H1 (cell line): ENCODE measurements at regions not wholly inside any gene's neighbourhood (a gene's known extent, or its start where the extent isn't known, plus 50 kb on each side); places are given as distances from the start of the nearest gene placed in this dataset.
"Not testable (repeated sequence)": the region's sequence is repeated elsewhere in the genome, so short reads cannot be mapped to it uniquely, and the experiment has no call there.

Experiments used
- CTCF ChIA-PET: fragments of 300-600 bp; sonication (Branson Sonifier 250); formaldehyde crosslinking; loops from one replicate; lab custom pipeline; 2021; ENCODE audit not compliant: partially characterized antibody; lab: Charles Lee
- POLR2A ChIA-PET: fragments of 300-600 bp; sonication (Branson Sonifier 250); formaldehyde crosslinking; loops from one replicate; lab custom pipeline; 2021; ENCODE audit warnings: inconsistent platforms; ENCODE audit not compliant: partially characterized antibody; lab: Charles Lee
- DNase-seq, 2 experiments: peaks; one replicate each; pipeline versions ENCODE4 v3.0.0 to v3.0.0-alpha.2; 2010 to 2022; ENCODE audit warnings: low spot score in 2 of 2, low read depth in 1 of 2, mixed read lengths in 1 of 2
- FAIRE-seq: peaks from 2 replicates; lab custom pipeline; 2011; peaks lifted over from hg19 to GRCh38; lab: Jason Lieb, UNC
- H2AFZ ChIP-seq: 2 replicates; pipeline ENCODE4 v1.8.1; 2012; ENCODE audit warnings: low read length, inconsistent platforms
- H2AK5ac ChIP-seq: 2 replicates; pipeline ENCODE4 v1.6.1; 2013; ENCODE audit warnings: low read depth, low read length
- H2BK120ac ChIP-seq: replicated peaks from 2 replicates; pipeline ENCODE3; 2013; ENCODE audit warnings: low read depth, low read length, inconsistent platforms
- H2BK12ac ChIP-seq: 2 replicates; pipeline ENCODE4 v1.6.1; 2013; ENCODE audit warnings: low read depth, low read length
- H2BK15ac ChIP-seq: 2 replicates; pipeline ENCODE4 v1.6.1; 2013; ENCODE audit warnings: low read length
- H2BK20ac ChIP-seq: 2 replicates; pipeline ENCODE4 v1.6.1; 2013; ENCODE audit warnings: low read length
- H2BK5ac ChIP-seq: 2 replicates; pipeline ENCODE4 v1.6.1; 2013; ENCODE audit warnings: low read depth, low read length
- H3K14ac ChIP-seq: 2 replicates; pipeline ENCODE4 v1.6.1; 2013; ENCODE audit warnings: inconsistent platforms; ENCODE audit not compliant: insufficient read length
- H3K18ac ChIP-seq: 2 replicates; pipeline ENCODE4 v1.6.1; 2013; ENCODE audit warnings: low read length; ENCODE audit errors: extremely low read depth
- H3K23ac ChIP-seq: 2 replicates; pipeline ENCODE4 v1.6.1; 2013; ENCODE audit warnings: inconsistent platforms; ENCODE audit not compliant: insufficient read length
- H3K23me2 ChIP-seq: 2 replicates; pipeline ENCODE4 v1.6.1; 2013; ENCODE audit warnings: low read depth, low read length
- H3K27ac ChIP-seq: 2 replicates; pipeline ENCODE4 v1.6.1; 2011; ENCODE audit warnings: low read depth, low read length, inconsistent platforms
- H3K27me3 ChIP-seq, 4 experiments: replicated peaks in 1 of 4; 1 replicate in 1 of 4; 2 replicates in 3 of 4; pipeline versions ENCODE4 v1.6.1 to v1.8.1; 2011 to 2013; ENCODE audit warnings: low read length in 3 of 4, mild to moderate bottlenecking in 3 of 4, inconsistent platforms in 2 of 4, mixed read lengths in 2 of 4, moderate library complexity in 1 of 4; ENCODE audit not compliant: control insufficient read depth in 3 of 4, insufficient read depth in 3 of 4; ENCODE audit errors: extremely low read depth in 1 of 4
- H3K36me3 ChIP-seq, 4 experiments: 2 replicates each; pipeline versions ENCODE4 v1.6.1 to v1.8.1; 2011 to 2013; ENCODE audit warnings: mild to moderate bottlenecking in 4 of 4, low read length in 3 of 4, moderate library complexity in 2 of 4, control low read depth in 1 of 4, inconsistent platforms in 1 of 4; ENCODE audit not compliant: insufficient read depth in 4 of 4, control insufficient read depth in 2 of 4
- H3K4ac ChIP-seq: replicated peaks from 2 replicates; pipeline ENCODE3; 2013; ENCODE audit warnings: low read length, low read depth, mixed read lengths, inconsistent platforms; ENCODE audit not compliant: insufficient read length
- H3K4me1 ChIP-seq, 4 experiments: replicated peaks in 1 of 4; 1 replicate in 1 of 4; 2 replicates in 3 of 4; pipeline versions ENCODE4 v1.6.1 to v1.8.1; 2011 to 2013; ENCODE audit warnings: low read length in 3 of 4, inconsistent platforms in 2 of 4, mixed read lengths in 1 of 4; ENCODE audit not compliant: insufficient read depth in 4 of 4, control insufficient read depth in 3 of 4
- H3K4me2 ChIP-seq, 2 experiments: 2 replicates each; pipeline versions ENCODE4 v1.6.1 to v1.8.1; 2011 to 2013; ENCODE audit warnings: low read depth in 2 of 2, low read length in 2 of 2, control low read depth in 1 of 2, inconsistent platforms in 1 of 2, mild to moderate bottlenecking in 1 of 2; ENCODE audit not compliant: insufficient read depth in 1 of 2
- H3K4me3 ChIP-seq, 4 experiments: fragments of 200-600, 300-600 bp in 1 of 4; sonication (generic), shearing (Covaris generic), sonication (Bioruptor Twin) in 1 of 4; 2 replicates each; pipeline versions ENCODE4 v1.5.1 to v1.8.1; 2011 to 2016; ENCODE audit warnings: low read length in 4 of 4, low read depth in 3 of 4, control low read depth in 2 of 4, inconsistent platforms in 2 of 4, mild to moderate bottlenecking in 2 of 4, mixed read lengths in 1 of 4, moderate library complexity in 1 of 4; ENCODE audit not compliant: insufficient read depth in 2 of 4; ENCODE audit errors: extremely low read depth in 1 of 4
- H3K56ac ChIP-seq: replicated peaks from 2 replicates; pipeline ENCODE3; 2013; ENCODE audit warnings: low read depth, mild to moderate bottlenecking, mixed read lengths, low read length, inconsistent platforms; ENCODE audit not compliant: insufficient read length
- H3K79me1 ChIP-seq: 2 replicates; pipeline ENCODE4 v1.6.1; 2013; ENCODE audit warnings: low read depth, low read length, control low read depth
- H3K79me2 ChIP-seq, 2 experiments: 2 replicates each; pipeline versions ENCODE4 v1.6.1 to v1.8.1; 2012 to 2013; ENCODE audit warnings: low read length in 2 of 2, mild to moderate bottlenecking in 2 of 2, inconsistent platforms in 1 of 2; ENCODE audit not compliant: insufficient read depth in 2 of 2, control insufficient read depth in 1 of 2
- H3K9ac ChIP-seq, 4 experiments: replicated peaks in 1 of 4; 1 replicate in 1 of 4; 2 replicates in 3 of 4; pipeline versions ENCODE4 v1.6.1 to v1.8.1; 2011 to 2013; ENCODE audit warnings: low read depth in 3 of 4, low read length in 3 of 4, control low read depth in 2 of 4, mild to moderate bottlenecking in 2 of 4, moderate library complexity in 2 of 4, inconsistent platforms in 1 of 4; ENCODE audit errors: extremely low read depth in 1 of 4
- H3K9me3 ChIP-seq, 2 experiments: 2 replicates each; pipeline versions ENCODE4 v1.6.1 to v1.8.1; 2012 to 2013; ENCODE audit warnings: mild to moderate bottlenecking in 2 of 2, moderate library complexity in 2 of 2, control low read depth in 1 of 2, inconsistent platforms in 1 of 2, low read depth in 1 of 2, low read length in 1 of 2, mixed read lengths in 1 of 2; ENCODE audit not compliant: insufficient read depth in 2 of 2
- H4K20me1 ChIP-seq, 2 experiments: replicated peaks in 1 of 2; 2 replicates each; pipeline versions ENCODE3 to v1.8.1; 2011 to 2013; ENCODE audit warnings: inconsistent platforms in 2 of 2, low read length in 2 of 2, mild to moderate bottlenecking in 1 of 2; ENCODE audit not compliant: insufficient read depth in 2 of 2, control insufficient read depth in 1 of 2
- H4K5ac ChIP-seq: 2 replicates; pipeline ENCODE4 v1.6.1; 2013; ENCODE audit warnings: low read length, low read depth, mixed read lengths, inconsistent platforms; ENCODE audit not compliant: insufficient read length
- H4K8ac ChIP-seq: 2 replicates; pipeline ENCODE4 v1.8.0; 2013; ENCODE audit warnings: mild to moderate bottlenecking, moderate library complexity, low read length, inconsistent platforms; ENCODE audit not compliant: insufficient read depth; ENCODE audit errors: extremely low read depth
- H4K91ac ChIP-seq: replicated peaks from 2 replicates; pipeline ENCODE3; 2013; ENCODE audit warnings: low read length, mixed read lengths, inconsistent platforms; ENCODE audit not compliant: insufficient read length
- WGBS, 2 experiments: shearing (Covaris generic) in 1 of 2; methylation state at CpG; one replicate each; pipeline versions ENCODE4 v1.1.6 to v1.1.7; 2013 to 2015; ENCODE audit warnings: low lambda C conversion rate in 2 of 2, mixed read lengths in 2 of 2, inconsistent platforms in 1 of 2, low coverage in 1 of 2, missing lambda C conversion rate in 1 of 2; ENCODE audit not compliant: insufficient replicate concordance in 2 of 2, insufficient coverage in 1 of 2, insufficient read length in 1 of 2; ENCODE audit errors: extremely low coverage in 1 of 2, missing lambda C conversion rate in 1 of 2; 5-methylcytosine and 5-hydroxymethylcytosine counted together

DNA sequence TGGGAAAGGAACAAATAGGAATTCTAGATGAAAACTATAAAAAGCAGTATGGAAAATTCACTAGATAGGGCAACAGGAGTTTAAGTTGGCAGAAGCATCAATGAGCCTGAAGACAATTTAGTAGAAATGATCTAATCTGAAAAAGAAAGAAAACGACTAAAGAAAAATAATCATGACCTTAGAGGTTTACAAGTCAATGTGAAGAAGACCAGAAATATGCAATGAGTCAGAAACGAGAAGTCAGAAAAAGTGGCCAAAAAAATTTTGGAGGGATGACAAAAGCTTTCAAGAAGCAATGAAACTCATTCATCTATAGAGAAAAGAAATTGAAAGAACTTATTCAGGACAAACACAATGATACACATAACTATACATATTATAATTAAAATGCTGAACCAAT, 1244.0 kb downstream of the RPIA start:
- H4K5ac ChIP-seq, H3K27me3 ChIP-seq, H3K4ac ChIP-seq, DNase-seq, CTCF ChIA-PET, H2AFZ ChIP-seq, H3K18ac ChIP-seq, H2BK120ac ChIP-seq, H2BK12ac ChIP-seq, H3K23me2 ChIP-seq, POLR2A ChIA-PET, H2AK5ac ChIP-seq, H2BK20ac ChIP-seq, H4K20me1 ChIP-seq, H3K4me2 ChIP-seq, H3K27ac ChIP-seq, H3K56ac ChIP-seq, H3K4me3 ChIP-seq, H3K14ac ChIP-seq, H2BK5ac ChIP-seq, H3K23ac ChIP-seq, H3K36me3 ChIP-seq, H3K4me1 ChIP-seq, H3K79me2 ChIP-seq, H4K8ac ChIP-seq, FAIRE-seq, H4K91ac ChIP-seq, H3K79me1 ChIP-seq, H2BK15ac ChIP-seq, H3K9ac ChIP-seq: not testable (repeated sequence)
- 60% methylated on average over 2 of the region's 2 CpGs; no CpG with 5 or more reads in 1 of the 2 experiments for WGBS, 2 experiments
- H3K9me3 ChIP-seq = peaks cover 2 to 13% of the 10 kb centered on the region in 2 experiments; a peak in 2 of 4 replicates

DNA sequence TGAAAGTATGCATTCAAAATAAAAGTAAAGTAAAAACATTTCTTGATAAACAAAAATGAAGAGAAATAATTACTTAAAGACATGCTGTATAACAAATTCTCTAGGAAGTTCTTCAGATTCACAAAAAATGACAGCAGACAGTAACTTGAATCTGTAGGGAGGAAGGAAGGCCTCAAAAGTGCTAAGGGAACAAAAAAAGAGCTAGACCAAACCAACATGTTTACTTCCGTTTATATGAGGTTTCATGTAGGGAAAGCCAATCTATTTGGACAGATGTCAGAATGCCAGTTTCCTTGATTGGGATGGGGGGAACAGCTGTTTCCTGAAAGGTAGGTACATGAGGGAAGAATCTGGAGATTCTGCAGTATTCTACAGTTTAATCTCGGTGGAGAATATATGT, 1244.5 kb downstream of the RPIA start:
- H3K23me2 ChIP-seq, H3K18ac ChIP-seq, H3K14ac ChIP-seq, H3K56ac ChIP-seq, H2AFZ ChIP-seq, H3K36me3 ChIP-seq, H3K9ac ChIP-seq, H3K4me3 ChIP-seq, CTCF ChIA-PET, H2AK5ac ChIP-seq, FAIRE-seq, H4K8ac ChIP-seq, H3K23ac ChIP-seq, H3K4ac ChIP-seq, H4K20me1 ChIP-seq, H3K4me2 ChIP-seq, H2BK120ac ChIP-seq, H3K27ac ChIP-seq, H2BK12ac ChIP-seq, POLR2A ChIA-PET, H2BK20ac ChIP-seq, H2BK5ac ChIP-seq, H3K27me3 ChIP-seq, H3K79me2 ChIP-seq, H3K79me1 ChIP-seq, H4K91ac ChIP-seq, H3K4me1 ChIP-seq, DNase-seq, H2BK15ac ChIP-seq, H4K5ac ChIP-seq: not testable (repeated sequence)
- peaks cover 2 to 13% of the 10 kb centered on the region in 2 experiments; a peak in 2 of 4 replicates for H3K9me3 ChIP-seq
- 67% methylated on average over 2 of the region's 2 CpGs; no CpG with 5 or more reads in 1 of the 2 experiments for WGBS, 2 experiments
